NCI-H2171 treated with DMSO at 0.1 percent for 48 hours (cell line): ENCODE measurements at regions not wholly inside any gene's neighbourhood (a gene's known extent, or its start where the extent isn't known, plus 50 kb on each side); places are given as distances from the start of the nearest gene placed in this dataset.

Experiments
- DNase-seq: peaks from one replicate; lab custom pipeline; 2025; lab: John Stamatoyannopoulos, UW

DNA sequence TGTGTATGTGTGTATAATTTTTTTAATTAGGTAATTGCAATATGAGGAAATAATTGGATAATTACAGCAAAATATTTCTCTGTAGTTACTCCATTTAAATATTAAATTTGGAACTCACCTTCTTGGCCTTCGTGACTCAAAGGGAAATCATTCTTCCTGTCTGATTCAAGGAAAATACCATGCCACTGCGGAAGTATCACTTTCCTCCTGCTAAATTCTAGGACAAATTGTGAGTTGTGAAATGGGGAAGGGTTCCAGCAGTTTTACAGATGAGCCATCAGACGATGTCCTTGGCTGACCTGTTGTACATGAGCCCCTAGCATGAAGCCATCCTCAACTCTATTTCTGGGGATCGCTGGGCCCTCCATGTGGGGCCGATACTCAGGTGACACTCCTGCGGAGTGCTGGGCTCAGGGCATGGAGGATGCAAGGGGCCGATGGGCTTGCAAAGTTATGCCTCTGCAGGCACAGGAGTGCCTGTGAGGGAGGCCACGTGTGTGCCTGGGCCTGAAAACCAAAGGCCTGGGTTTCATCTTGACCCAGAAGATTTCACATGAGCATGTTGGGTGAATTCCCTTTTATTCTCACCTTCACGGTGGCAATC lies 179.6 kb upstream of the TCERG1L start:
- no peak for DNase-seq

DNA sequence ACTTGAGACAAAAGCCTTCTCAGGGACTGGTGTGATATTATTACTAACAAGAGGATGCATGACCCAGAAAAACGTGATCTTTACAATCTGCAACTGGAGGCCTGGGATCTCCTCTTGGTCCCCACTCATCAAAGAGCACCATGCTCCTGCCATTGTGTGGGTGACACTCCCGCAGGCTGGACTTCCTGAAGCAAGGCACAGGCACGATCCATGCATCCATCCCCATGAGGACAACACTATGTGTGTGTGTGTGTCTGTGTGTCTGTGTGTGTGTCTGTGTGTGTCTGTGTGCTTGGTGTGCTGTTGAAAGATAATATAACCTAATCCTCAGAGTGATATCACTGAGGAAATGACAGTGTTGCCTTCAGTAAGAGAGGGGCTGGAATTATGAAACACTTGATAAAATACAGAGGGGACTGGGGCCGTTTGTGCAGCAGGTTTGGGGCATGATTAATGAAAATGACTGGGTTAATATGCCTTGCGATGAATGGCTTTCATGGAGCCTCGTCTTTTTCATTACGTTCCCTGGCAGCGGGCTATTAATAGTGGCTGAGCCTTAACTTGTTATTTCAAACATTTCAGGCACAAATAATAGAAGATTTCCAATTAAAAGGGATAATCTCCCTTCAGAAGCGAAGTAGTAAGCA lies 180.8 kb upstream of the TCERG1L start:
- DNase-seq: no peak

- DNase-seq: no peak
Observed at GRCh38 chr10:131493432-131493831, 181.9 kb upstream of the TCERG1L start.

DNA sequence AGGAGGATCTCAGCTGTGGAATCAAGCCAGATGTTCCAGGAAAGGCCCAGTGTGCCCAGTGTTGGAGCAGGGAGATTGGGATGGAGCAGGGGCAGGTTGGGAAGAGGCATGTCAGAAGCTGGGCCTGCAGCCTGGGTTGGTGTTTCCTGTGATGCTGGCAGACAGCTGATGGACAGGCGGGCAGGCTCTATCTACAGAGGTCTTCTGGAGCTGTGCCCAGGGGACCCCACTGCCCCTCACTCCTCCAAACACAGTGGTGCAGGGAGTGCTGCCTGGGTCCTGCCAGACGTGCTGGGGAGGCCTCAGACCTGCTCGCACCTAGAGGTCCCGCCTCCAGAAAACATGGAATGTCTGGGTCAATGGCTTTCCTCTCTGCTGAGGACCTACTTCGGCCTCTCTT lies 182.9 kb upstream of the TCERG1L start:
- DNase-seq: no peak

GRCh38 chr10:131495224-131495623 lies 183.7 kb upstream of the TCERG1L start:
- DNase-seq: no peak

- no peak for DNase-seq
Observed at GRCh38 chr10:131495892-131496291, 184.4 kb upstream of the TCERG1L start.

DNA sequence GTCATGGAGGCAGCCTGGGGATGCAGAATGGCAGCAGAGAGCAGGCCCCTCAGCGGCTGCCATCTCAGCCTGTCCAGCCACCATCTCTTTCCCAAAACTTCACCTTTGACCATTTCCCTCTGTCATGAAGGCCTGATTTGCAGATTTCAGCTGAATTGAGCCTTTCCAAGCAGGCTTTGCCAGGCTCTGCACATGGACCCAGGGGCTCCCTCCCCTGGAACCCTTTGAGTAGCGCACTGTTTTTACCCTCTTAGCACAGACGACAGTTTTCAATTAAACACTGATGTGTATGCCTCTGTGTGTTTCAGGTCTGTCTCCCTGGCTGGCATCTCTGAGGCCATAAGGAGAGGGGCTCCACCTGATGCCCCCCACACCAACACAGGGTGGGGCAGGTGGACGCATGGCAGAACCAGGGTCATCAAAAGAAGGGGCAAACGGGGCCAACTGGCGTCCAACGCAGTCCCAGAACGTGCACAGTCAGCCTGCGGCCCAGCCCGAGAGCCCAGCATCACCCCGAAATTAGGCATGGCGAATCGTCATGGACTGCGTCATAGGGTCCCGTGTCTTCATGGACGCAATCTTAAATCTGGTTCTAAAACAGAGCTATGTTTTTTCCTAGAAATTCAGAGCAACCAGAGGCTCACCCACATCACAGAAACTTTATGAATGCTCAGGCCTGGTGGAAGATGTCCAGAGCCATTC lies 185.0 kb upstream of the TCERG1L start:
- DNase-seq: no peak

- DNase-seq: no peak
Observed at GRCh38 chr10:131499566-131499965, 188.0 kb upstream of the TCERG1L start.

DNA sequence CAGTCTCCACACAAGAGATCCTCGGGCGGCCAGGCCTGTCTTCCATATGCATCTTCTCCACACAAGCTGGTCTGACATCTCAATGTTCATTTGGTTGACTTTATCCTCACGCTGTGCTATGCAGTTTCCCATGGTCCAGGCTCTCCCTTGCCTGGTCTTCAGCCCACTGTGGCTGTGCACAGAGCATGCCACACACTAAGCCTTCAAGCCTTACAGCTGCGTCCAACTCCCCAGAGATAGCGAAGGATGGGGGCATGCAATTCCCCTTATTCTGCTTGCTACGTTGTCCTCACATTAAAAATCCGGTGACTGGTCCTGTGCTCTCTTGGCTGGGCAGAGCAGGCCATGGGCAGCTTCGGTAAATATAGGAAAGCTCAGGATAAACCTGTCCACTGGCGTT lies 188.7 kb upstream of the TCERG1L start:
- DNase-seq: no peak

DNA sequence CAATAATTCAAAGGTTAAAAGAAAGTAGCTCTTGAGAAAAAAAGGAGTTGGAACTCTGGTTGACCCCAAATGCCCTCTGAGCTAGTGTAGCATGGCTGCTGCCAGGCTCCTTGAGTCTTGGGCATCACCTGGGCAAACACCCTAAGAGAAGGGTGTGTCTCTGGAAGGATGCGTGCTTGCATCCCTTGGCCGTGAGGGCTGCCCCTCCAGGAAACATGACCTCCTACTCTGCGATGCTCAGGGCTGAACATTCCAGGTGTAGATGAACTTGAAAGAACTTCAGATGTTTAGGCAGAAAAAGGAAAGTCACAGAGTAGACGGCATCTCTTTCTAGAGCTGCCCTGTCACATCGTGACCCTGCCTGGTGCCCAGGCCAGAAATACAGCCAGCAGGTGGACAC lies 189.4 kb upstream of the TCERG1L start:
- DNase-seq: no peak

DNA sequence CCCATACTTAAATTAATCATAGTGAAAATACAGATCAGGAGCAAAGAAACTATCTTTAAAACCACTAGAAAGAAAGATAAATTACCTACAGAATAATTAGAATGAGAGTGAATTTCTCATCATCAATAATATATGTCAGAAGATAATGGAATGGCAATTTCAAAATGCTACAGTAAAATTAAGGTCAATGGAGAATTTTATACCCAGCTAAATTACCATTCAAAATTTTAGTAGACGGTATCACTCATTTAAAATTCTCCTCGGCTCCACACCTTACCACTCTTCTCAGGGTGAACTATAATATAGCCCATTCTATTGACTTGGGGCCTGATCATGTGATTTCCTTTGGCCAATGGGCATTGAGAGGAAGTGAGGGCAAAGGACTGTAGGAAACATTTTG lies 192.5 kb upstream of the TCERG1L start:
- no peak for DNase-seq

- no peak for DNase-seq
Observed at GRCh38 chr10:131511391-131511790, 199.9 kb upstream of the TCERG1L start.

DNA sequence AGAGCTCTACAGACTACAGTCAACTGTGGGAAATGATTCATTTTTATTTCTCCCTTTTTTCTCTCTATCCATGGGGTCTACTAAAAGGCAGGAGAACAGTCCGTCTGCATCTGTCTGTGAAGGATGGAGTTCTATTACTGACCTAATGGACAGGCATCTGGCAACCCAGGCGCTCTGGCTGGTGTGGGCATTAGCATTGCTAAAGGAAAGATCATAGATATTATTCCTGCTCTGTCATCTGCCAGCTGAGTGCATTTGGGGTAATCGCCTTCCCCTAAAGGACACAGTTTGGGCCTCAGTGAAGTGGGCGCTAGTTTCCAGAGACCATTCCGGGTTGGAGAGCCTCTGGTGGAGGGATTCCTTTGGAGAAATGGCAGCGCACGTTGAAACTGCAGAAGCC lies 201.3 kb upstream of the TCERG1L start:
- DNase-seq: no peak

DNA sequence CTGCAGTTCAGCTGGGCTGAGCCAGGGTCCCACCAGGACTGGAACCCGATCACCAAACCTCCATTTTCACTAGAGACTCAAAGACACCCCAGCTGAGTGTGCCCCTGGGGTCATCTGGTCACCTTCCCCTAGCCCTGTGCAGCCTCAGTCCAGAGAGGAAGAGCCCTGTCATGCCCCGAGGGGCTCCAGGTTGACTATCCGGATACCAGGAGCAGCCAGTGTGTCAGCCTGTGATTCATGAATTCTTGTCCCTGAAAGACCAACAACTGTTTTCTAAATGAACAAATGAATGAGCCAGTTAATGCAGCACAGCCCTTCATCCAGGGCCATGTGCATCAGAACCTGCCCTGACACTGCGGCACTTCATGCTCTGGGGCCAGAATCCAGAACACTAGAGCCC lies 201.9 kb upstream of the TCERG1L start:
- no peak for DNase-seq

DNA sequence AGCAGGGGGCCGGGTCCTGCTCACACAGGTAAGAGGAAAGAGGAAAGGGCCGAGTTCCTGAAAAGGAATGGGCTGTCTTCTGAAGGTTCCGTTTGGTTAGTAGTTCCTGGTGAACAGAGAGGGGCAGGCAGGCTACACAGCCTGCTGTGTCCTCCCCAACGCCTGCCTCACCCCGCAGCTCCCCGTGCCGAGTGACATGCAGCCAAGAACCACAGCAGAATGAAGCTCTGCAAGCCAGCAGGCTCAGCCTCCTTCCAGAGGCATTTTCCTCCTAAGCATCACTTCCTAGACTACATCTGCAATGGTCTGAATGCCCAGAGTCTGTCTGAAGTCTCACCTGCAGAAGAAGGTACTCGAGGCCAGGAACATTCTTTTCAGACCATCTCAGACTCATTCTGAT lies 202.4 kb upstream of the TCERG1L start:
- DNase-seq: no peak

DNA sequence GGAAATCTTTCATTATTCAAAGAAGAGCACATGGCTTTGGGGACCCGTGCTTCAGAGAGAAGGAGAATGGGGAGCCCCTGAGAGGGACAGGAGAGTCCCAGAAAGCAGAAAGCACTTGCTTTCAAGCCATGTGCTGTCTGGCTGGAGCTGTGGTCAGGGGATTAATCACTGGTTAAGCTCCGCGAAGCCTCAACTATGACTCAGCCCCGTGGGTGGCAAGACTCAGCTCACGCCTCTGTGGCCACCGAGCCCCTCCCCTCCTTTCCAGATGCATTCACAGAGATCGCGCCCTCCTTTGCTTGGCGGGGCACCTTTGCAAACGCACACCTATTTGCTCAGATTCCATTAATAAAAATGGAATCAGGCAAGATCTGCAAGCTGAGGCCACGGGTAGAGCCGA lies 202.9 kb upstream of the TCERG1L start:
- no peak for DNase-seq

DNA sequence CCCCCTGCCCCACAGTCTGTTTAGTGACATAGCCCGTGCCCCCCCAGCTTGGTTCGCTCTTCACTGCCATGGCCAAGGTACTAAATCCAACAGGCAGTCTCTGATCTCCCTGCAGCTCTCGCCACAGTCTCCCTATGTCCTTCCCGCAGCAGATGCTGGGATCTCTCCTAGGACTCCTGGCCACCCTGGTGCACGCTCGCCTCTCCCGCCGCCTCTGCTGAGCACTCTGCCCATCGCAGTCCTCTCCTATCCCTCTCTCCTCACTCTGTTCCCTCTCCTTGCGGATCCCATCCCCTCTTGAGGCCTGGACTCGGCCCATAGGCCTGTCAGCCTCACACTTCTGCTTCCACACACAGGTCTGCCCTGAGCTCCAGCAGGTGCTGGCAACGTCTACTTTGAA lies 204.8 kb upstream of the TCERG1L start:
- DNase-seq: no peak

GRCh38 chr10:131517781-131518180 lies 206.3 kb upstream of the TCERG1L start:
- no peak for DNase-seq

DNA sequence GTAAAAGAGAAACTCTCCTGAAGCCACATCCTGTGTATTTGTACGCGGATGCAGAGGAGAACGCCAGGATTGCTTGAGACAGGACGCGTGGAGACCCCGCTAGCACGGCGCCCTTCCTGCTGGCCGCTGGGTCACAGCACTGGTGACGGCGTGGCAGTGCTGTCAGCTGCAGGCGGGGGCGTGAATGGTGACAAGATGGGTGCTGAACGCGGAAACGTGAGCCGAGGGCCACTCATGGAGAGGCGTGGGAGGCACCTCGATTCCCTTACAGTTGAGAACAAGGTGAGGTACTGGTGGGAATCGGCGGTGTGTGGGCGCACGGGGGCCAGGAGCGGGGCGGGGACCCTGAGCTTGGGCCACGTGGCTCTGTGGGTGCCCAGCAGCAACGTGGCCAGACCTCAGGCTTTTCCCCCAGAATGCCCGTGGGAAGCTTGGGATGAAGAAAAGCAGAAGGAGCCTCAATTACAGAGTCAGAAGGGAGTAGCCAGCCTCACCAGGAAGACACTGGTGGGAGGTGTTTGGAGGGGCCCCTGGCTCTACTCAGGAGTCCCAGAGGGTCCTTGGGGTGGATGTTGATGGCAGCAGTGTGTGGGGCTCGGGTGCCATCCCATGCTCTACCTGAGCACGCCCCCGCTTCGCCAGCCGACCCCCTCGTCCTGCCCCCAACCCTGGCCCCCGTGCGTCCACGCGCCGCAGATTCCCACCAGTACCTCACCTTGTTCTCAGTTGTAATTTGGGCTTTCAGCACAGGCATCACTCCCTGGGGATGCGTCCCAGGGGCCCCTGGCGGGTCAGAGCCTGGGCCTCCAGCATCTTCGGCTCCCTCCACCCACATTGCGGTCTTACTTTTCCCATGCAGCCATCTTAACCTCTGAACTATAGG lies 208.4 kb upstream of the TCERG1L start:
- DNase-seq: no peak

DNA sequence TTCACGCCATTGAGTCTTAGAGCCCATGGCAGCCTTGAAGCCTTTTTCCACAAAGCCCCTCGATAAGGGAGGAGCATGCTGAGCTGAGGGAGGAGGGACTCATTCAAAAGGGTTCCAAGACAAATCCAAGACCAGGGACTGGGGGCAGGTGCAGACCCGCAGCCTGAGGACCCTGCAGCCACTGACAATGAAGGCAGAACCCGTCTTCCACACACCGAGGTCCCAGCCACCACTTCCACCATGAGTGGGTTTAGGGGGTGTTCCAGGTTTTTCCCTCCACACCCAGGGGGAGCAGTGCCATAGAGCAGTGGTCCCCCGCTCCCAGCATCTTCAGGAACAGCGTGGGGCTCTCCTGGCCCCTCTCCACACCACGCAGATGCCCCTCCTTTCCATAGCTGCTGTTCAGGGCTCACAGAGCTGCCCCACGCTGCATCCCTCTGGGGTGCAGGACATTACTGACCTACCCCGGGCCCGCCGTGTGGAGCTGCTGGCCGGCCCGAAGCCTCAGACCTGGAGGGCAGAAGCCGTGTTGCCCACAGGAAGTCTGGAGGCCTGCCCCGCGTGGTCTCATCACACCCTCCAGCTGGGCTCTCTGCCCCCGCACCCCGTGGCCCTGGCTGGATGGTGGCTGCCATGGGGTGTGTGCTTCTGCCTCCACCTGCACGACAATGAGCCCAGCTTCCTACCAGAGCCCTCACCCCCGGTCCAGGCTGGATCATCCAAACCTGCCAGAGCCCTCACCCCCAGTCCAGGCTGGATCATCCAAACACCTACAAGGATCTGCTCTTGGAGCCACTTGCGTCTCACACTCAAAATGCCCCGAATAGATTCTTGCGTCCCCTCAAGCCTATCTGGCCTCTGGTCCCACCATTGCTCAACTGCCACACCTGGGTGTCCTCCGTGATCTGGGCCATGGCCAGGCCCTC lies 220.0 kb upstream of the TCERG1L start:
- DNase-seq: no peak

DNA sequence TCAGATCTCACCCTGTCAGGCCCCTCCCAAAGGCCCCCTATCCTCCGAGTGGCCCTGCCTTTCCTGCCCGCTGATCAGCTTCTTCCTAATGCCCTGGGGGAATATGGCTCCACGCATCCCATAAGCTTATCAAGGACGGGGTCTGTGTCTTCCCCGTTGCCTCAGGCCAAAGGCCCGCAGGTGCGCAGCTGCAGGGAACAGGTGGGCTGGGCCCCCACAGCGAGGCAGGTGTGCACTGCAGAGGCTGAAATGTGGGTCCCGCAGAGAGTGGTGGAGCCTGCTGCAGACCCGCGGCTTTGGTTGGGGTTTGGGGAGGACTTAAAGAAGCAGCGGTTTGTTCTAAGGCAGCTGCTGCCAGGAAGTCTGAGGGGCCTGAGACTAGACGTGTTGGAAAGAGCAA lies 220.8 kb upstream of the TCERG1L start:
- no peak for DNase-seq
